HG03196 (cell line): ENCODE measurements at regions not wholly inside any gene's neighbourhood (a gene's known extent, or its start where the extent isn't known, plus 50 kb on each side); places are given as distances from the start of the nearest gene placed in this dataset.

Experiments used
- ATAC-seq: cut with Tn5 transposase; IDR thresholded peaks from one replicate; pipeline ENCODE4 v1.9.1; 2021; ENCODE audit not compliant: unreplicated experiment

- ATAC-seq, result no peak
Measured at GRCh38 chr7:41475801-41476459, 227.0 kb downstream of the INHBA start.

GRCh38 chr7:41472427-41473125 lies 230.3 kb downstream of the INHBA start:
- ATAC-seq, result no peak

GRCh38 chr7:41470081-41470480 lies 232.8 kb downstream of the INHBA start:
- no peak for ATAC-seq

GRCh38 chr7:41467596-41467995 lies 235.3 kb downstream of the INHBA start:
- ATAC-seq, result no peak

- ATAC-seq, result no peak
Measured at GRCh38 chr7:41466760-41467384, 236.0 kb downstream of the INHBA start.

GRCh38 chr7:41465571-41465970 lies 237.3 kb downstream of the INHBA start:
- no peak for ATAC-seq

GRCh38 chr7:41463770-41464470 lies 239.0 kb downstream of the INHBA start:
- ATAC-seq, result no peak

GRCh38 chr7:41459623-41460261 lies 243.1 kb downstream of the INHBA start:
- ATAC-seq, result no peak

- ATAC-seq, result no peak
Measured at GRCh38 chr7:41459183-41459582, 243.7 kb downstream of the INHBA start.

GRCh38 chr7:41457832-41458437 lies 245.0 kb downstream of the INHBA start:
- no peak for ATAC-seq

- no peak for ATAC-seq
Measured at GRCh38 chr7:41451826-41452225, 251.1 kb downstream of the INHBA start.

GRCh38 chr7:41449694-41450093 lies 253.2 kb downstream of the INHBA start:
- ATAC-seq, result no peak

GRCh38 chr7:41449286-41449685 lies 253.6 kb downstream of the INHBA start:
- no peak for ATAC-seq

- ATAC-seq, result no peak
Measured at GRCh38 chr7:41448104-41448503, 254.8 kb downstream of the INHBA start.

GRCh38 chr7:41447450-41448042 lies 255.3 kb downstream of the INHBA start:
- no peak for ATAC-seq

GRCh38 chr7:41446606-41447449 lies 256.1 kb downstream of the INHBA start:
- ATAC-seq, result no peak

GRCh38 chr7:41445946-41446345 lies 256.9 kb downstream of the INHBA start:
- ATAC-seq, result no peak

- ATAC-seq, result no peak
Measured at GRCh38 chr7:41445432-41445831, 257.5 kb downstream of the INHBA start.

- no peak for ATAC-seq
Measured at GRCh38 chr7:41439515-41439879, 263.4 kb downstream of the INHBA start.
